Progenitor cell of endocrine pancreas (in vitro differentiated cells): ENCODE measurements at regions not wholly inside any gene's neighbourhood (a gene's known extent, or its start where the extent isn't known, plus 50 kb on each side); places are given as distances from the start of the nearest gene placed in this dataset.

Experiments
- DNase-seq: peaks from one replicate; pipeline ENCODE4 v3.0.0; 2021; ENCODE audit warnings: low spot score; ENCODE audit not compliant: unreplicated experiment
- H3K27ac Mint-ChIP-seq: 2 replicates; pipeline ENCODE4 v1.8.0; 2021; ENCODE audit warnings: mild to moderate bottlenecking, moderate library complexity, mixed read lengths
- H3K27me3 Mint-ChIP-seq: 2 replicates; pipeline ENCODE4 v1.8.0; 2021; ENCODE audit warnings: mixed read lengths
- H3K36me3 Mint-ChIP-seq: 2 replicates; pipeline ENCODE4 v1.8.0; 2022; ENCODE audit warnings: mixed read lengths; ENCODE audit not compliant: insufficient read depth
- H3K4me1 Mint-ChIP-seq: 2 replicates; pipeline ENCODE4 v1.8.0; 2021; ENCODE audit warnings: low read depth, mixed read lengths
- H3K4me3 Mint-ChIP-seq: 2 replicates; pipeline ENCODE4 v1.8.0; 2021; ENCODE audit warnings: low read depth, mild to moderate bottlenecking, moderate library complexity, mixed read lengths
- H3K9me3 Mint-ChIP-seq: 2 replicates; pipeline ENCODE4 v1.8.0; 2021; ENCODE audit warnings: low read depth, mixed read lengths
- TF ChIP-seq, protein P1 (sequence below): fragments of 200-600 bp; sonication (generic); IDR thresholded peaks from one replicate; pipeline ENCODE4 v1.5.0; 2021; ENCODE audit warnings: antibody characterized with exemption, mild to moderate bottlenecking; ENCODE audit not compliant: unreplicated experiment

DNA sequence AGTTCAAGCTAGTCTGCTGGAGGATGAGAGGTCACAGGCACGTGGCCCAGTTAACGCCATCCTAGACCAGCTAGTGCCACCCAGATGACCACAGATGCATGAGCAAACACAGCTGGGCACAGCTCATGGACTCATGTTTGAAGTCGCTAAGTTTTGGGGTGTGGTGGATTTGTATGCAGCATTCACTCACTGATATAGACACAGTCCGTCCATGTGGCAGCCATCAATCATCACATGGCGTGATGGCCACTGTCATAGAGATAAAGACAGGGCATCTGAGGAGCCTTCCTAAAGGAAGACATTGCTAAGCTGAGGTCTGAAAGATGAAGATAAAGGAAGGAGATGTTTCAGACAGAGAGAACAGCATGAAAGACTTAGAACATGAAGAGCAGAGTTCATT, 154.4 kb upstream of the JAG1 start:
- Mint-ChIP-seq H3K4me1 (no peaks in the 10 kb centered on the region), H3K27ac (no peak overlapping the region), H3K4me3 (no peak overlapping the region), H3K9me3 (peaks cover 3% of the 10 kb centered on the region), H3K36me3 (no peaks in the 10 kb centered on the region), H3K27me3 (no peaks in the 10 kb centered on the region)
- TF ChIP-seq, protein P1, sequence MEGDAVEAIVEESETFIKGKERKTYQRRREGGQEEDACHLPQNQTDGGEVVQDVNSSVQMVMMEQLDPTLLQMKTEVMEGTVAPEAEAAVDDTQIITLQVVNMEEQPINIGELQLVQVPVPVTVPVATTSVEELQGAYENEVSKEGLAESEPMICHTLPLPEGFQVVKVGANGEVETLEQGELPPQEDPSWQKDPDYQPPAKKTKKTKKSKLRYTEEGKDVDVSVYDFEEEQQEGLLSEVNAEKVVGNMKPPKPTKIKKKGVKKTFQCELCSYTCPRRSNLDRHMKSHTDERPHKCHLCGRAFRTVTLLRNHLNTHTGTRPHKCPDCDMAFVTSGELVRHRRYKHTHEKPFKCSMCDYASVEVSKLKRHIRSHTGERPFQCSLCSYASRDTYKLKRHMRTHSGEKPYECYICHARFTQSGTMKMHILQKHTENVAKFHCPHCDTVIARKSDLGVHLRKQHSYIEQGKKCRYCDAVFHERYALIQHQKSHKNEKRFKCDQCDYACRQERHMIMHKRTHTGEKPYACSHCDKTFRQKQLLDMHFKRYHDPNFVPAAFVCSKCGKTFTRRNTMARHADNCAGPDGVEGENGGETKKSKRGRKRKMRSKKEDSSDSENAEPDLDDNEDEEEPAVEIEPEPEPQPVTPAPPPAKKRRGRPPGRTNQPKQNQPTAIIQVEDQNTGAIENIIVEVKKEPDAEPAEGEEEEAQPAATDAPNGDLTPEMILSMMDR: no peak
- DNase-seq: no peak

DNA sequence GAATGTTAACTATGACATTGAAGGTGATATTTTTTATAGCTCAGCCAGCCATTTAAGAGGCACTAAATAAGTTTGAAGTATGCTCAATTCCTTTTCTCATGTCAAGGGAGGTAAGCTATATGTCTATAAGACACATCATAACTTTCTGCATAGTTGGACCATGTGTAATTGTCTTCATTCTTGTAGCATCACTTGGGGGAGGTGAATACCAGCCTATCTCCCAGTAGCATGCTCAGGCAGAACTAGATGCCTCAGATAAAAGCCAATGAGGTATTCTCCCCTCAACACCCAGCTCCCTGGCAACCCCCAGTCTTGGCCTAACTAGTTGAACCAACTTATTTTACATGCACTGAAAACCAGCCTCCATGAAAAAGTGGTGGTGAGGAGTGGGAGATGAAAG, 158.3 kb upstream of the JAG1 start:
- no peak for DNase-seq
- no peak overlapping the region for H3K27ac Mint-ChIP-seq
- H3K4me1 Mint-ChIP-seq: no peaks in the 10 kb centered on the region
- no peak overlapping the region for H3K4me3 Mint-ChIP-seq
- H3K9me3 Mint-ChIP-seq: peaks cover 3% of the 10 kb centered on the region
- TF ChIP-seq, protein P1: no peak
- H3K27me3 Mint-ChIP-seq: no peaks in the 10 kb centered on the region
- no peaks in the 10 kb centered on the region for H3K36me3 Mint-ChIP-seq

DNA sequence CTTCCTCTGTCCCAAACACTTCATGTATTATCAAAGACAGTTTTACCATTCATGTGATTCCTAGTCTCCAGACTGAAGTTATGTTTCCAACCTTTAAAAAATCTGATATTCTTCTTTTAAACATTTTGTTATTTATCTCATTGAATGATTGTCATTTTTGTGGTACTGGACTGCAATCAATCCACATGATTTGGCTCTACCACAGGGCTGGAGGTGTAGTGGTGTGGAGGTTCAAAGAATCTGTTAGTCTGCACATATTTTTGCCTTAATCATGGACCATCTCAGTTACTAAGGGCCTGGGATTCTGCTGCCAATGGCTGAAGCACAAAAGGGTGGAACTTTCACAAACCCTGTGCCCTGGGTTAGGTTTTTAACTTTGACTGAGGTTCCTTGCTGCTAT, 164.1 kb upstream of the JAG1 start:
- no peak overlapping the region for H3K27ac Mint-ChIP-seq
- no peak for DNase-seq
- no peak overlapping the region for H3K4me3 Mint-ChIP-seq
- no peaks in the 10 kb centered on the region for H3K36me3 Mint-ChIP-seq
- no peaks in the 10 kb centered on the region for H3K27me3 Mint-ChIP-seq
- TF ChIP-seq, protein P1: no peak
- peaks cover 16% of the 10 kb centered on the region for H3K9me3 Mint-ChIP-seq
- H3K4me1 Mint-ChIP-seq: no peaks in the 10 kb centered on the region

DNA sequence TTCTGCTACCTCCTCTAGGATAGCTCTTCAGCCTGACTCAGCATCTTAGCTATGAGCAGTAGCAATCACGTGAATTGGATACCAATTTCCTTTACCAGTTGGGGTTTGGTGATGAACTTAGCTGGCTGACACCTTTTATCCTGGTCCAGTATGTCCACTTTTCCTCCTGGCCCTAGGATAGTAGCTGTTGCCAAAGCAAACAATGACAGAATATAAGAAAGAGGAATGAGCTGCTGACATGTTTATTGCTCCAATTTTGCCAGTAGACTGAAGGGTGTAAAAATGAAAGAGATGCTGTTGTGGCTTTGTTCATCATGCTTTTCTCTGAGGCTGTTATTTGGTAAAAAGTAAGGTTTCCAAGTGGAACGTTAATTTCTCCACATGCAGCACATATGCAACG, 168.3 kb upstream of the JAG1 start:
- Mint-ChIP-seq H3K36me3 (no peaks in the 10 kb centered on the region), H3K27ac (no peak overlapping the region), H3K4me1 (no peaks in the 10 kb centered on the region), H3K27me3 (no peaks in the 10 kb centered on the region), H3K4me3 (no peak overlapping the region), H3K9me3 (peaks cover 16% of the 10 kb centered on the region)
- DNase-seq: no peak
- TF ChIP-seq, protein P1: no peak

DNA sequence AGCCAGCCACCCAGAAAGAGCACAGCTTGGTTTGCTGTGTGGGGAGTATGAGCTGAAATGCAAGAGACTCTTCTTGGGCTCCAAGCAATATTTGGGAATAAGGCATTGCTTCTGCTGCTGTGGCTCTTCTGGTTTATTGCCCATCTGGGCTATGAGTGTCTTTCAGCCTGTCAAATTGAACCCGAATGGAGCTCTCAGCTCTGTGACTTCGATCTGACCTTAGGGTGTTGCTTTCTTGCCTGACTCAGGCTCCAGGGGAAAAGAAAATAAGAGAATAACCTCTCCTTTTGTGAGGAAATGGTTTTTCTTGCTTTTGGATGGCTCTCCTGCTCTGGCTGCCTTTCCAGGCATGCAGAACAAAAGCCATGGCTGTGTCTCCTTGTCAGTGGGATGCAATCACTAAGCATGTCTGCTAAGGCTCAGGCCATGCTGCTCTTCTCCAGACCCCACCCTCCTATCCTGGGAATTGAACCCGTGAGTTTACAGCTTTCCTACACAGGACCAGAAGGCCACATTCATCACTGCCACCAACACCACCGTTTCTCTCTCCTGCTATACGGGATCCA, 169.4 kb upstream of the JAG1 start:
- Mint-ChIP-seq H3K9me3 (peaks cover 16% of the 10 kb centered on the region), H3K4me1 (no peaks in the 10 kb centered on the region), H3K4me3 (no peak overlapping the region), H3K27ac (no peak overlapping the region), H3K36me3 (no peaks in the 10 kb centered on the region), H3K27me3 (no peaks in the 10 kb centered on the region)
- TF ChIP-seq, protein P1: no peak
- DNase-seq: no peak
